ENCODE measurements at regions not wholly inside any gene's neighbourhood (a gene's known extent, or its start where the extent isn't known, plus 50 kb on each side); places are given as distances from the start of the nearest gene placed in this dataset.

- no peak overlapping the region for H3K27ac ChIP-seq (ENCODE audit: low read depth in 1 of 2, low read length in 2 of 2)
- no peak for ATAC-seq (ENCODE audit: low FRiP score)
- H3K4me1 ChIP-seq (ENCODE audit: control insufficient read depth in 1 of 2, insufficient read depth in 2 of 2, low read length in 2 of 2) = no peaks in the 10 kb centered on the region
- H3K36me3 ChIP-seq (ENCODE audit: control insufficient read depth in 1 of 2, insufficient read depth in 2 of 2, low read length in 1 of 2) = no peaks in the 10 kb centered on the region
- H3K27me3 ChIP-seq (ENCODE audit: control insufficient read depth in 1 of 2, insufficient read depth in 2 of 2, low read length in 1 of 2) = peaks cover 0 to 1% of the 10 kb centered on the region in 2 donors
- DNase-seq = no peak
- WGBS, 2 donors = 50 to 55% methylated on average over 1 of the region's 1 CpG
- no peaks in the 10 kb centered on the region for H3K9me3 ChIP-seq (ENCODE audit: control insufficient read depth, low read length)
- intact Hi-C loops (cut with DNase I) = no loop called here
- H3K4me3 ChIP-seq (ENCODE audit: low read length in 2 of 2) = no peak overlapping the region
These were observed 107.1 kb downstream of the UNC5CL start for GRCh38 chr6:40931931-40932330.

GRCh38 chr6:40930555-40930954 is 108.5 kb downstream of the UNC5CL start:
- intact Hi-C loops (cut with DNase I) = no loop called here
- no peaks in the 10 kb centered on the region for H3K4me1 ChIP-seq (ENCODE audit: control insufficient read depth in 1 of 2, insufficient read depth in 2 of 2, low read length in 2 of 2)
- DNase-seq (peak in 1 of 2 donors; percentile 52), ATAC-seq (ENCODE audit: low FRiP score) (no peak)
- H3K4me3 ChIP-seq (ENCODE audit: low read length in 2 of 2) = no peak overlapping the region
- H3K27ac ChIP-seq (ENCODE audit: low read depth in 1 of 2, low read length in 2 of 2) = no peak overlapping the region
- H3K36me3 ChIP-seq (ENCODE audit: control insufficient read depth in 1 of 2, insufficient read depth in 2 of 2, low read length in 1 of 2) = no peaks in the 10 kb centered on the region
- 66 to 82% methylated on average over 3 of the region's 3 CpGs for WGBS, 2 donors
- H3K9me3 ChIP-seq (ENCODE audit: control insufficient read depth, low read length) = no peaks in the 10 kb centered on the region
- peaks cover 0 to 1% of the 10 kb centered on the region in 2 donors for H3K27me3 ChIP-seq (ENCODE audit: control insufficient read depth in 1 of 2, insufficient read depth in 2 of 2, low read length in 1 of 2)

DNA sequence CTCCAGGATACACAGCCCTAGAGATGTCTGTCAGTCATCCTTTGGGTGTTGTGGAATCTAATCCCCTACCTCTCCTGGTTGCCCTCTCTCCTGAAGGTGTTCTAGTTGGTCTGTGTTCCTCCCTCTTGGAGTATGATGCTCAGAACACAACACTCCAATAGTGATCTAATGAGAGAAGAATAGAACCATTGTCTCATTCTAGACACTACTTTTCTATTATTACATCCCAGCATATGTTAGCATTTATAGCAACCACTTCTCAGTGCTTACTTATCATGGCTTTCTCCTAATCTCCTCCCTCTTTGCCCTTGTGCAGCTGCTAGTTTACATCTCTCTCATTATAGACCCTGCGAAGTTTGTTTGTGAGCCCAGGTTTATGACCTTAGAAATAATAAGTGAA is 109.0 kb downstream of the UNC5CL start:
- no peak overlapping the region for H3K4me3 ChIP-seq (ENCODE audit: low read length in 2 of 2)
- 88 to 92% methylated on average over 1 of the region's 1 CpG for WGBS, 2 donors
- intact Hi-C loops (cut with DNase I) = no loop called here
- DNase-seq = no peak
- no peak overlapping the region for H3K27ac ChIP-seq (ENCODE audit: low read depth in 1 of 2, low read length in 2 of 2)
- H3K27me3 ChIP-seq (ENCODE audit: control insufficient read depth in 1 of 2, insufficient read depth in 2 of 2, low read length in 1 of 2) = peaks cover 0 to 1% of the 10 kb centered on the region in 2 donors
- no peaks in the 10 kb centered on the region for H3K4me1 ChIP-seq (ENCODE audit: control insufficient read depth in 1 of 2, insufficient read depth in 2 of 2, low read length in 2 of 2)
- H3K9me3 ChIP-seq (ENCODE audit: control insufficient read depth, low read length) = no peaks in the 10 kb centered on the region
- ATAC-seq (ENCODE audit: low FRiP score) = no peak
- H3K36me3 ChIP-seq (ENCODE audit: control insufficient read depth in 1 of 2, insufficient read depth in 2 of 2, low read length in 1 of 2) = no peaks in the 10 kb centered on the region

GRCh38 chr6:40929176-40929575 is 109.8 kb downstream of the UNC5CL start:
- Histone ChIP-seq H3K36me3 (ENCODE audit: control insufficient read depth in 1 of 2, insufficient read depth in 2 of 2, low read length in 1 of 2) (no peaks in the 10 kb centered on the region), H3K4me1 (ENCODE audit: control insufficient read depth in 1 of 2, insufficient read depth in 2 of 2, low read length in 2 of 2) (no peaks in the 10 kb centered on the region), H3K27ac (ENCODE audit: low read depth in 1 of 2, low read length in 2 of 2) (no peak overlapping the region), H3K9me3 (ENCODE audit: control insufficient read depth, low read length) (no peaks in the 10 kb centered on the region), H3K4me3 (ENCODE audit: low read length in 2 of 2) (no peak overlapping the region), H3K27me3 (ENCODE audit: control insufficient read depth in 1 of 2, insufficient read depth in 2 of 2, low read length in 1 of 2) (peaks cover 0 to 1% of the 10 kb centered on the region in 2 donors)
- ATAC-seq (ENCODE audit: low FRiP score) (no peak), DNase-seq (no peak)
- WGBS, 2 donors = 86 to 87% methylated on average over 3 of the region's 3 CpGs
- intact Hi-C loops (cut with DNase I) = no loop called here

- WGBS, 2 donors = 76 to 89% methylated on average over 3 of the region's 3 CpGs
- no peaks in the 10 kb centered on the region for H3K9me3 ChIP-seq (ENCODE audit: control insufficient read depth, low read length)
- ATAC-seq (ENCODE audit: low FRiP score) (no peak), DNase-seq (no peak)
- intact Hi-C loops (cut with DNase I) = no loop called here
- no peaks in the 10 kb centered on the region for H3K36me3 ChIP-seq (ENCODE audit: control insufficient read depth in 1 of 2, insufficient read depth in 2 of 2, low read length in 1 of 2)
- no peak overlapping the region for H3K27ac ChIP-seq (ENCODE audit: low read depth in 1 of 2, low read length in 2 of 2)
- no peaks in the 10 kb centered on the region for H3K4me1 ChIP-seq (ENCODE audit: control insufficient read depth in 1 of 2, insufficient read depth in 2 of 2, low read length in 2 of 2)
- H3K4me3 ChIP-seq (ENCODE audit: low read length in 2 of 2) = no peak overlapping the region
- H3K27me3 ChIP-seq (ENCODE audit: control insufficient read depth in 1 of 2, insufficient read depth in 2 of 2, low read length in 1 of 2) = peaks cover 0 to 1% of the 10 kb centered on the region in 2 donors
These were observed 110.3 kb downstream of the UNC5CL start for GRCh38 chr6:40928763-40929162.

DNA sequence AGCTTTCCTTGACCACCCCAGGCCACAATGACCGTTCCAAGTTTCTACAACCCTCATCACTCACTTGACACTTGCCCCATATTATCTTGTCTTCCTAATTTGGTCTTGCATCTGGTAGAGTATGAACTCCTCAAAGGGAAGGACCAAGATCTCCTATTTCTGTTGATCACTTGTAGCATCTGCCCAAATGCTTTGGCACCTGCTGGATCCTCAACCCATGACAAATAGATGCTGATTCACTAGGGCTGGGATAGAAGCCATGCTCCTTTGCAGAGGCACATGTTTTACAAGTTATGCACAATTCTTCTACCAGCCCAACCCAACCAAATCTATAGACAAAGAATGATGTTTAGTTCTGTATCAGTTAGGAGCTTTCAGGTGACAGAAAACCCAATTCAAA is 110.7 kb downstream of the UNC5CL start:
- peaks cover 0 to 1% of the 10 kb centered on the region in 2 donors for H3K27me3 ChIP-seq (ENCODE audit: control insufficient read depth in 1 of 2, insufficient read depth in 2 of 2, low read length in 1 of 2)
- no peaks in the 10 kb centered on the region for H3K4me1 ChIP-seq (ENCODE audit: control insufficient read depth in 1 of 2, insufficient read depth in 2 of 2, low read length in 2 of 2)
- intact Hi-C loops (cut with DNase I) = no loop called here
- DNase-seq (no peak), ATAC-seq (ENCODE audit: low FRiP score) (no peak)
- H3K36me3 ChIP-seq (ENCODE audit: control insufficient read depth in 1 of 2, insufficient read depth in 2 of 2, low read length in 1 of 2) = no peaks in the 10 kb centered on the region
- H3K9me3 ChIP-seq (ENCODE audit: control insufficient read depth, low read length) = no peaks in the 10 kb centered on the region
- H3K27ac ChIP-seq (ENCODE audit: low read depth in 1 of 2, low read length in 2 of 2) = no peak overlapping the region
- WGBS, 2 donors = 84 to 92% methylated on average over 1 of the region's 1 CpG
- H3K4me3 ChIP-seq (ENCODE audit: low read length in 2 of 2) = no peak overlapping the region

- no peak for ATAC-seq (ENCODE audit: low FRiP score)
- no peaks in the 10 kb centered on the region for H3K9me3 ChIP-seq (ENCODE audit: control insufficient read depth, low read length)
- intact Hi-C loops (cut with DNase I) = no loop called here
- H3K27ac ChIP-seq (ENCODE audit: low read depth in 1 of 2, low read length in 2 of 2) = no peak overlapping the region
- H3K36me3 ChIP-seq (ENCODE audit: control insufficient read depth in 1 of 2, insufficient read depth in 2 of 2, low read length in 1 of 2) = no peaks in the 10 kb centered on the region
- H3K4me1 ChIP-seq (ENCODE audit: control insufficient read depth in 1 of 2, insufficient read depth in 2 of 2, low read length in 2 of 2) = no peaks in the 10 kb centered on the region
- 95 to 97% methylated on average over 1 of the region's 1 CpG for WGBS, 2 donors
- no peak for DNase-seq
- H3K4me3 ChIP-seq (ENCODE audit: low read length in 2 of 2) = no peak overlapping the region
- peaks cover 0 to 1% of the 10 kb centered on the region in 2 donors for H3K27me3 ChIP-seq (ENCODE audit: control insufficient read depth in 1 of 2, insufficient read depth in 2 of 2, low read length in 1 of 2)
These were observed 113.7 kb downstream of the UNC5CL start for GRCh38 chr6:40925341-40925740.

DNA sequence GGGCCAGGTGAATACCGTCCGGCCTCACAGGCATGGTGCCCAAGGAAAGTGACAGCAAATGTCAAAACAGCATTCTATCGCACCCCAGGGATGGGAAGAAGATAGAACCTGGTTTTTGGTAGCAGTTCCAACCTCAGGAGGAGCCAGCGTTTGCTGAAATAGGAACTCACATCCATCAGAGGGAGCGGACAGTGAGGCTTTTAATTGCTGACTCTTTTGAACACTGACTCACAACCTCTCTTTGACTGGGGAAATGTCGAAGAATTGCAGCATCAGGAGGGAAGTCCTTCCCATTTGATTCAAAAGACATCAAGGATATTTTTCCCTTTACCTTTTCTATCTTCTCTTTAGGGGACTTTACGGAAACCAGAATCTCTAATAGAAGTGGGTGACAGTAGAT is 114.2 kb downstream of the UNC5CL start:
- intact Hi-C loops (cut with DNase I) = no loop called here
- H3K4me3 ChIP-seq (ENCODE audit: low read length in 2 of 2) = no peak overlapping the region
- no peaks in the 10 kb centered on the region for H3K36me3 ChIP-seq (ENCODE audit: control insufficient read depth in 1 of 2, insufficient read depth in 2 of 2, low read length in 1 of 2)
- no peaks in the 10 kb centered on the region for H3K4me1 ChIP-seq (ENCODE audit: control insufficient read depth in 1 of 2, insufficient read depth in 2 of 2, low read length in 2 of 2)
- H3K27me3 ChIP-seq (ENCODE audit: control insufficient read depth in 1 of 2, insufficient read depth in 2 of 2, low read length in 1 of 2) = peaks cover 0 to 1% of the 10 kb centered on the region in 2 donors
- DNase-seq (no peak), ATAC-seq (ENCODE audit: low FRiP score) (no peak)
- no peaks in the 10 kb centered on the region for H3K9me3 ChIP-seq (ENCODE audit: control insufficient read depth, low read length)
- H3K27ac ChIP-seq (ENCODE audit: low read depth in 1 of 2, low read length in 2 of 2) = no peak overlapping the region
- WGBS, 2 donors = 91 to 92% methylated on average over 7 of the region's 7 CpGs

GRCh38 chr6:40923880-40924279 is 115.1 kb downstream of the UNC5CL start:
- H3K36me3 ChIP-seq (ENCODE audit: control insufficient read depth in 1 of 2, insufficient read depth in 2 of 2, low read length in 1 of 2) = no peaks in the 10 kb centered on the region
- no peaks in the 10 kb centered on the region for H3K4me1 ChIP-seq (ENCODE audit: control insufficient read depth in 1 of 2, insufficient read depth in 2 of 2, low read length in 2 of 2)
- DNase-seq (no peak), ATAC-seq (ENCODE audit: low FRiP score) (no peak)
- no peak overlapping the region for H3K4me3 ChIP-seq (ENCODE audit: low read length in 2 of 2)
- intact Hi-C loops (cut with DNase I) = no loop called here
- no peaks in the 10 kb centered on the region for H3K9me3 ChIP-seq (ENCODE audit: control insufficient read depth, low read length)
- no peak overlapping the region for H3K27ac ChIP-seq (ENCODE audit: low read depth in 1 of 2, low read length in 2 of 2)
- 93 to 97% methylated on average over 2 of the region's 2 CpGs for WGBS, 2 donors
- peaks cover 0 to 1% of the 10 kb centered on the region in 2 donors for H3K27me3 ChIP-seq (ENCODE audit: control insufficient read depth in 1 of 2, insufficient read depth in 2 of 2, low read length in 1 of 2)

Measured in aorta (tissue), 5 donors.